GM12873 (cell line): ENCODE measurements at regions not wholly inside any gene's neighbourhood (a gene's known extent, or its start where the extent isn't known, plus 50 kb on each side); places are given as distances from the start of the nearest gene placed in this dataset.

ENCODE experiments used
- CTCF ChIP-seq: IDR thresholded peaks from 2 replicates; pipeline ENCODE4 v1.5.1; 2012; ENCODE audit warnings: low read depth, mild to moderate bottlenecking, moderate library complexity, low read length, control low read depth; ENCODE audit not compliant: insufficient read depth; ENCODE audit errors: missing control alignments

GRCh38 chr16:52770828-52771227 lies 223.9 kb upstream of the TOX3 start:
- TF ChIP-seq CTCF = no peak

- TF ChIP-seq CTCF = no peak
Observed at GRCh38 chr16:52758473-52758855, 211.5 kb upstream of the TOX3 start.

- no peak for TF ChIP-seq CTCF
Observed at GRCh38 chr16:52757746-52758472, 211.0 kb upstream of the TOX3 start.

- no peak for TF ChIP-seq CTCF
Observed at GRCh38 chr16:52756812-52757517, 210.0 kb upstream of the TOX3 start.

- no peak for TF ChIP-seq CTCF
Observed at GRCh38 chr16:52755396-52755795, 208.5 kb upstream of the TOX3 start.

GRCh38 chr16:52751035-52751434 lies 204.1 kb upstream of the TOX3 start:
- TF ChIP-seq CTCF = no peak

- no peak for TF ChIP-seq CTCF
Observed at GRCh38 chr16:52748741-52749140, 201.8 kb upstream of the TOX3 start.
